ENCODE measurements at regions not wholly inside any gene's neighbourhood (a gene's known extent, or its start where the extent isn't known, plus 50 kb on each side); places are given as distances from the start of the nearest gene placed in this dataset.
"Not testable (repeated sequence)": the region's sequence is repeated elsewhere in the genome, so short reads cannot be mapped to it uniquely, and the experiment has no call there.

- no peaks in the 10 kb centered on the region for H3K9me3 ChIP-seq (ENCODE audit: insufficient read depth, low read depth, low read length)
- H3K4me2 ChIP-seq (ENCODE audit: low read depth, low read length, poor library complexity, severe bottlenecking), result no peak overlapping the region
- H3F3A ChIP-seq (ENCODE audit: low read depth), result no peaks in the 10 kb centered on the region
- no peak overlapping the region for H3K4me3 ChIP-seq (ENCODE audit: low read length, poor library complexity, severe bottlenecking)
- H3K36me3 ChIP-seq (ENCODE audit: insufficient read depth, low read length), result no peaks in the 10 kb centered on the region
- TF ChIP-seq EZH2phosphoT487 (IDR thresholded peaks at IDR 0.05; ENCODE audit: borderline replicate concordance) (no peak), CTCF (conservative IDR thresholded peaks at IDR 0.05; ENCODE audit: low read length) (no peak)
- no peaks in the 10 kb centered on the region for H3K27me3 ChIP-seq (ENCODE audit: insufficient read depth, low read length, poor library complexity, severe bottlenecking)
- no peaks in the 10 kb centered on the region for H3K79me2 ChIP-seq (ENCODE audit: insufficient read depth, low read length)
- H2AFZ ChIP-seq (ENCODE audit: low read length), result no peak overlapping the region
- H3K4me1 ChIP-seq (ENCODE audit: insufficient read depth, low read length, poor library complexity, severe bottlenecking), result peaks cover 14% of the 10 kb centered on the region
- H3K9me2 ChIP-seq (replicated peaks; ENCODE audit: low read depth, low read length), result no peaks in the 10 kb centered on the region
- H4K20me1 ChIP-seq (ENCODE audit: insufficient read depth, low read length, poor library complexity, severe bottlenecking), result no peaks in the 10 kb centered on the region
- no peak overlapping the region for H3K9ac ChIP-seq (ENCODE audit: low read depth, low read length, poor library complexity, severe bottlenecking)
Observed at GRCh38 chr1:222976453-222976852, 161.6 kb downstream of the DISP1 start.

- H3K9me3 ChIP-seq (ENCODE audit: insufficient read depth, low read depth, low read length); H2AFZ ChIP-seq (ENCODE audit: low read length); H3K9me2 ChIP-seq (replicated peaks; ENCODE audit: low read depth, low read length); H3K27me3 ChIP-seq (ENCODE audit: insufficient read depth, low read length, poor library complexity, severe bottlenecking); H3K9ac ChIP-seq (ENCODE audit: low read depth, low read length, poor library complexity, severe bottlenecking); H3K36me3 ChIP-seq (ENCODE audit: insufficient read depth, low read length); H3F3A ChIP-seq (ENCODE audit: low read depth); H3K4me3 ChIP-seq (ENCODE audit: low read length, poor library complexity, severe bottlenecking); H4K20me1 ChIP-seq (ENCODE audit: insufficient read depth, low read length, poor library complexity, severe bottlenecking); H3K79me2 ChIP-seq (ENCODE audit: insufficient read depth, low read length); H3K4me2 ChIP-seq (ENCODE audit: low read depth, low read length, poor library complexity, severe bottlenecking): not testable (repeated sequence)
- peaks cover 14% of the 10 kb centered on the region for H3K4me1 ChIP-seq (ENCODE audit: insufficient read depth, low read length, poor library complexity, severe bottlenecking)
Observed at GRCh38 chr1:222977294-222977693, 162.5 kb downstream of the DISP1 start.

GRCh38 chr1:222979561-222979960 is 163.5 kb downstream of the TLR5 start:
- Histone ChIP-seq H3K4me3 (ENCODE audit: low read length, poor library complexity, severe bottlenecking) (no peak overlapping the region), H3K9me2 (replicated peaks; ENCODE audit: low read depth, low read length) (no peaks in the 10 kb centered on the region), H3K27me3 (ENCODE audit: insufficient read depth, low read length, poor library complexity, severe bottlenecking) (no peaks in the 10 kb centered on the region), H4K20me1 (ENCODE audit: insufficient read depth, low read length, poor library complexity, severe bottlenecking) (no peaks in the 10 kb centered on the region), H3F3A (ENCODE audit: low read depth) (no peaks in the 10 kb centered on the region), H3K79me2 (ENCODE audit: insufficient read depth, low read length) (no peaks in the 10 kb centered on the region), H3K9ac (ENCODE audit: low read depth, low read length, poor library complexity, severe bottlenecking) (no peak overlapping the region), H3K36me3 (ENCODE audit: insufficient read depth, low read length) (no peaks in the 10 kb centered on the region), H3K4me1 (ENCODE audit: insufficient read depth, low read length, poor library complexity, severe bottlenecking) (peaks cover 6% of the 10 kb centered on the region), H3K4me2 (ENCODE audit: low read depth, low read length, poor library complexity, severe bottlenecking) (no peak overlapping the region), H2AFZ (ENCODE audit: low read length) (no peak overlapping the region), H3K9me3 (ENCODE audit: insufficient read depth, low read depth, low read length) (no peaks in the 10 kb centered on the region)
- no peak for TF ChIP-seq EZH2phosphoT487 (IDR thresholded peaks at IDR 0.05; ENCODE audit: borderline replicate concordance)
- no peak for TF ChIP-seq CTCF (conservative IDR thresholded peaks at IDR 0.05; ENCODE audit: low read length)

- H2AFZ ChIP-seq (ENCODE audit: low read length), result no peak overlapping the region
- no peak overlapping the region for H3K9ac ChIP-seq (ENCODE audit: low read depth, low read length, poor library complexity, severe bottlenecking)
Observed at GRCh38 chr1:222987674-222988076, 155.4 kb downstream of the TLR5 start.

More at GRCh38 chr1:222987674-222988076, 155.4 kb downstream of the TLR5 start:
- no peaks in the 10 kb centered on the region for H3K9me3 ChIP-seq (ENCODE audit: insufficient read depth, low read depth, low read length)
- H3K9me2 ChIP-seq (replicated peaks; ENCODE audit: low read depth, low read length), result no peaks in the 10 kb centered on the region
- H4K20me1 ChIP-seq (ENCODE audit: insufficient read depth, low read length, poor library complexity, severe bottlenecking), result no peaks in the 10 kb centered on the region
- H3K27me3 ChIP-seq (ENCODE audit: insufficient read depth, low read length, poor library complexity, severe bottlenecking), result no peaks in the 10 kb centered on the region
- H3K4me2 ChIP-seq (ENCODE audit: low read depth, low read length, poor library complexity, severe bottlenecking), result no peak overlapping the region
- H3K36me3 ChIP-seq (ENCODE audit: insufficient read depth, low read length), result no peaks in the 10 kb centered on the region
- no peaks in the 10 kb centered on the region for H3F3A ChIP-seq (ENCODE audit: low read depth)
- H3K79me2 ChIP-seq (ENCODE audit: insufficient read depth, low read length), result no peaks in the 10 kb centered on the region
- TF ChIP-seq CTCF (conservative IDR thresholded peaks at IDR 0.05; ENCODE audit: low read length), result peak; percentile 28; the same call in 1 of the 2 replicates
- TF ChIP-seq EZH2phosphoT487 (IDR thresholded peaks at IDR 0.05; ENCODE audit: borderline replicate concordance), result no peak
- no peaks in the 10 kb centered on the region for H3K4me1 ChIP-seq (ENCODE audit: insufficient read depth, low read length, poor library complexity, severe bottlenecking)
- H3K4me3 ChIP-seq (ENCODE audit: low read length, poor library complexity, severe bottlenecking), result no peak overlapping the region

Measured in Loucy (cell line).